HG02623 (cell line): ENCODE measurements at regions not wholly inside any gene's neighbourhood (a gene's known extent, or its start where the extent isn't known, plus 50 kb on each side); places are given as distances from the start of the nearest gene placed in this dataset.
"Not testable (repeated sequence)": the region's sequence is repeated elsewhere in the genome, so short reads cannot be mapped to it uniquely, and the experiment has no call there.

Experiments
- ATAC-seq: cut with Tn5 transposase; IDR thresholded peaks from one replicate; pipeline ENCODE4 v1.9.1; 2021; ENCODE audit warnings: moderate library complexity; ENCODE audit not compliant: unreplicated experiment

DNA sequence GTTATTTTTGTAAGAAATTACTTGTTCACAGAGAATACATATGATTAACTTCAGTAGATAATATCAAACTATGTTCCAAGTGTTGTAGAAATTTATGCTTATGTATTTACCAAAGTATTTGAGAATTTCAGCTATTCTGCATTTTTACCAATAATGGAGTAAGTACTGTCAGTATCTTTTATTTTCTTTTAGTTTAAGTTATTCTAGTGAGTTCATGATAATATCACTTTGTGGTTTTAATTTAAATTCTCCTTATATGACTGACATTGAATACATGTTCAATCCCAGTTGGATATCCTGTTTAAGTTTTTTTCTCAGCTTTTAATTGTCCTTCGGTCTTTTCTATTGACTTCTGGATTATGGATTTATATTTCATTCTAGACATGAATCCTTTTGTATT, 1024.6 kb downstream of the EFNA5 start:
- no peak for ATAC-seq

- ATAC-seq = no peak
Observed at GRCh38 chr5:106640511-106640910, 1030.2 kb downstream of the EFNA5 start.

DNA sequence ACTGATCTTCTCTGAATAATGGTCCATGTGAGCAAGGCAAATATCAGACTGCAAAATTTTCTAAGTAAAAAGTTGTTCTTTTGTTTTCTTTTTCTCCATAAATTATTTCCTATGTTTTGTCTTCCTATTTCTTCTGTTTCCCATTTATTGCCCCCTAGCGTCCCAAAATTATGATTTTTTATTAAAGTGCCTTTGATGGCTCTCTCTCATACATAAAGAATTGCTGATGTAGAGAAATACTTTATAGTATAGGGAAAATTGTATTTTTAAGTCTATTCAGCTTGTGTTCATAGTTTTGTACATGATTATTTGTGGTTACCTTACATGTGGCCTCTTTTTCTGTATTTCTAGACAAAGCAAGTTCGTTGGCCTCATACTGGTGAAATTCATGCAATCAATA, 1031.2 kb downstream of the EFNA5 start:
- ATAC-seq = no peak

DNA sequence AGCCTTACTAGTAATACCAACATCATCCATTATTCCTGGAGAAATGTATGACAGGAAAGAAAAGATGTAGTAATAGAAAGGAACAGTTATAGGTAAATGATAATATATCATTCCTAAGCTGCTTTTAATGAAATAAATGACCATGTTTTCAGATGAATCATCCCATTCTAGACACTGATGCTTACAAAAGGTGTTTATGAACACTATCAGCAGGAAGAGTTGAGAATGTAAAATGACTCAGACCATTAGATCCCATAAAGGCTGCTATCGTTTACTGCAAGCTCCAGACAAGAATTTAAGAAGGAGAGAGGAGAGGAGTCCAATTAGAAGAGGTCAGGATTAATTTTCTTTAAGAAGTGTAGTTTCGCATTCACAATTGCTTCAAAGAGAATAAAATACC, 1033.5 kb downstream of the EFNA5 start:
- no peak for ATAC-seq

GRCh38 chr5:106634375-106634774, 1036.4 kb downstream of the EFNA5 start:
- no peak for ATAC-seq

DNA sequence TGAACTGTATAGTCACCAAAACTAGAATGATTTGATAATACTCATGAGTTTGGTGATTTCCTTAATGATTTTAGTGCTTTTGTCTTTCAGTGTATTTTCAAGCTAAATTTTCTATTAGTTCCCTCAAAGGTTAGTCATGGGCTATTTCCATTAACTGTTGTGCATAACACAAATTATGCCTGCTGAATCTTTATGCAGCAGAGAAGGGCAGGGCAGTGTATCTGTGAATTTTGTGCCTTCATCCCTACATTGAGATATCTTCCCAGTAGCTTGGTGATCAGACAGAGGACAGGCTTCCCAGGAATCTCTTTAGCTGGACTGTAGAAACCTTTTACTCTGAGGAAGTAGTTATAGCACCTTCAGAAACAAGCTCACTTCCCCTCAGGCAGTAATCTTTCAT, 1036.9 kb downstream of the EFNA5 start:
- ATAC-seq = no peak

GRCh38 chr5:106628456-106628855, 1042.3 kb downstream of the EFNA5 start:
- not testable (repeated sequence) for ATAC-seq

DNA sequence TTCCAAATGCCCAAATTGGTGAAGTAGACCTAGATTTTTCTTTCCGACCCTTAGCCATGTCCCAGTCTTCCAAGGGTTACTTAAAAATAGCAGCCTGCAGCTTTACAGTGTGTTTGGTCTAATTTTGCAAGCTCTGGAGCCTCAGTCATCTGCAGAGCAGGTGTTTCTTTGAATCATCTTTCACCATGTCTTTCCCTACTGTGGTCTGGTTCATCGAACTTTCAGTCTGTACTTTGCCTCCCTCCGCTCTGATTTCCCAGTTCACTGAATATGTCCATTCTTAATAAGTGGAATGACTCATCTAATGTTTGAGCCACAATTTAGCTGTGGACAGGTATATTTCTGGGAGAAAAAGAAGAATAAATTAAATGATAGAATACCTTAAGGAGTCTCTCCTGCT, 1060.7 kb downstream of the EFNA5 start:
- no peak for ATAC-seq

DNA sequence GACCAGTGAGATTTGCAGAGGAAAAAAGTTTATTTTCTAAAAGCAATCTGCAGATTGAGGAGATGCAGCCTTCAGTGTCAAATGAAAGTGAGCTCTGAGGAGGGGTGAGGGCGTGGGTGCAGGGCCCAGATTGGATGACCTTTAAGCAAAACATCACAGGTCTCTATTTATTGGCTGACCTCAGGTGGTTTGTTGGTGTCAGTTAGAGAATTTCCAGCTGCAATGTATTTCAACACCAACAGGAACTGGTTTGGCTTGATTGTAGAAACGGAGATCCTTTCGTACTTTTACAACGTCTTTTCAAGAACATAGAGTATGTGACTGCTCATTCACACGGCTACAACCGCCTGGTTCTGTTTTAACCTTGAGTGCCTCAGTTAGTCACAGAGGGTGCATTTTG, 1069.1 kb downstream of the EFNA5 start:
- peak; percentile 71 for ATAC-seq

DNA sequence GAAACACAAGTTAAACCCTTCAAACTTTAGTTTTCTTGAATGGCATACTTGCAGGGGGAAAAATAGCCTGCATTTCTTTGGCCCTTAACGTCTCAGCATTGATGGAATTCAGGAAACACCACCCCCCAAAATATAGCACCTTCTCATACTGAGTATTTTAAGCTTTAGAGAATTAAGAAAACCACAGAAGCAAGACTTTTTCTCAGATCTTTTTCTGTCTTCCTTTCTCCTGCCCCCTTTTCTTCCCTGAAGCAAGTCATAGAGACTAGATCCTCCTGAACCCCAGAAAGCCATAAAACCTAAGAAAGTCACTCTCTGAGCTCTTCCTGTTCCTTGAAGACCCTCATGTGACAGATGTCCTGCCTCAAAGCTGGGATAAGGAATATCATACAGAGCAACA, 1069.9 kb downstream of the EFNA5 start:
- no peak for ATAC-seq

- no peak for ATAC-seq
Observed at GRCh38 chr5:106595864-106596263, 1074.9 kb downstream of the EFNA5 start.

DNA sequence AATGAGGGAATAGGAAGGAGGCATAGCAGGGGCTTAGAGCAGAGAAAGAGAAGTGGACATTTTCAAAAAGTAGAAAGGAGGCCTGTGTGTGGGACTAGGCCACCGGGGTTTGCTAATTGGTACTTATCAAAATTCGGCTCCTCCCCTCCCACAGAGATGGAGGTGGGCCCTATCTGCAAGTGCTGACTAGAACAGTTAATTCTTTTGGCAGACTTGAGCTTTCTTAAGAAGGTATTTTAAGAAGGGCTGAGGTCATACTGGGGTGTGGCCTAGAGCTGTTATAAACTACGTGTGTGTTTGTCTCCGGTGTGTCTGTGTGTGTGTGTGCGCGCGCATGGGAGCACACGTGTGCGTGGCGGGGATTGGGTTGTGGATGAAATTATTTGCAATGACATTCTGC, 1086.5 kb downstream of the EFNA5 start:
- ATAC-seq = no peak

DNA sequence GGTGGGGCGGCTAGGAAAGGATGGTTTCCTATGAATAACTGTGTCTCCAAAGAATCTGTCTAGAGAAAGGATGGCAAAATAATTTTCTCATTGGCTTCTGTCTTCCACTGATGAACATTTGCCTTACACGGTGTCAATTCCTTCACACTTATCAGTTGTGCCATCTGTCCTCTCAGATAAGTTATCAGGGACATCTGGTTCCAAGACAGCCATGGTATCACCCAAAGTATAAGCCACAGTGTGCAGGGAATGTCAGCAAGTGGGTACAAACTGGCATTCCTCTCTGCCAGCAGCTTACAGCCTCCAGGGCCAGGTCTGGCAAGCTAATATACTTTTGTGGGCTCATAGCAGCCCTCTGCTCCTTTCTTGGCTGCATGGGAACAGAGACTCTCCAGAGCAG, 1092.0 kb downstream of the EFNA5 start:
- no peak for ATAC-seq

DNA sequence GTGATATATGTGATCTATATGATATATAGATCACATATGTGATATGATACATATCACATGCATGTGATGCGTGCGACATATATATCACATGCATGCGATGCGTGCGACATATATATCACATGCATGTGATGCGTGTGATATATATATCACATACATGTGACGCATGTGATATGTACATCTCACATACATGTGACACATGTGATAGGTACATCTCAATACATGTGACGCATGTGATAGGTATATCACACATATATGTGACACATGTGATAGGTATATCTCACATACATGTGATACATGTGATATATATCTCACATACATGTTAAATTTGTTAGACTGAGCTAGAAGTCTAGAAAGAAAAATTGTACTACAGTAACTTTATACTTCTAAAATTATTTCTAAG, 1095.9 kb downstream of the EFNA5 start:
- ATAC-seq = no peak

GRCh38 chr5:106566031-106566430, 1104.7 kb downstream of the EFNA5 start:
- no peak for ATAC-seq

DNA sequence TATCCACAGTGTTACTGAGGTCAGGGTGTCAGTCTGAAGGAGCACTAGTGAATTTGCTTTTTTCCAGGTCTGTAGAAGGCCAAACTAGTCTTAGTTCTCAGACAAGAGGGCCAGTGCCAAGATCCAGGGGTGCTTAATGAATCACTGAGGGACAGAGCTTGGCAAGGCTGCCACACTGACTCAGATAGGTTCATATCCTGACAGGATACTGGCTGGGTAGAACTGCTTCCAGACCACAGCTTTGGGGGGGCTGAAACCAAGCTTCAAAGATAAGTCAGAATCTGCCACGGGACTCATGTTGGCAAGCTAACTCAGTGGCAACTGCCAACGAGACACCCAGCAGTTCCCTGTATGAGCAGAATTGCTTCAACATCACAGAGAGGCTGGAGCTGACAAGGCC, 1125.4 kb downstream of the EFNA5 start:
- ATAC-seq = no peak

GRCh38 chr5:106543330-106543729, 1127.4 kb downstream of the EFNA5 start:
- no peak for ATAC-seq

- ATAC-seq = no peak
Observed at GRCh38 chr5:106530150-106530549, 1140.6 kb downstream of the EFNA5 start.

- ATAC-seq = no peak
Observed at GRCh38 chr5:106525438-106525837, 1145.3 kb downstream of the EFNA5 start.

GRCh38 chr5:106523852-106524251, 1146.9 kb downstream of the EFNA5 start:
- ATAC-seq = no peak

DNA sequence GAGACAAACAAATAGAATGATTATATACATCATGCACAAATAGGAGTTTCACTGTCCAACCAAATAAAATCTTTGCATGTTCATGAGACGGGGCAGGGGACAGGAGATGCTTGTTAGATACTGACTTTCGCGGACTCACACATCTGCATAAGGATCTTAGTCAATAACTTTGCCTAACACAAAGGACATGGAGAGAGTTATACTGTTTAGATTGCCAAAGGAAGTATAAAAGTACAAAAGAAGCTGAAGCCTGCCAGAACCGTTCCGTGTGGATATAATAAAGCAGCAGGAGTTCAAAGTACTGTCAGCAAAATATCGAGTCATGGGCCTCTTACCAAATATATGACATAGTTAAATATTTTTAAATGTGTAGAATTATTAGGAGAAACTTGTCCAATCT, 1148.4 kb downstream of the EFNA5 start:
- no peak for ATAC-seq

GRCh38 chr5:106521701-106522100, 1149.0 kb downstream of the EFNA5 start:
- no peak for ATAC-seq

DNA sequence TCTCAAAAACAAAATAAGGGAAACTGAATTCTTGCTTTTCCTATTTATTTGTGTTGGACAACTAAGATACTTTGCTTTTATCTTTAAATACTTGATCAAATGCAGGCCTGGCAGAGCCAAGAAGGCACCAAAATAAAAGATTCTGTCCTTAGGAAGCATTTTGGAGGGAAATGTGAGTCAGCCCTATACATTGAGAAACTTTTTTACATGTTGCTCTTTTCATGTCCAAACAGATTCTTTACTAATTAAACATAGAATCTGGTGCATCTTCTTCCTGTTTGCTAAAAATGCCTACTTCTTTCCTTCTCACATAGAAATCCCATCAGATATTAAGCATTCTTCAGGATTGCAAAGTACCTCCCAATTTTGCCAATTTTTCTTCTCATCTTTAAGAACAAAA, 1160.4 kb downstream of the EFNA5 start:
- no peak for ATAC-seq

- ATAC-seq = no peak
Observed at GRCh38 chr5:106508894-106509293, 1161.8 kb downstream of the EFNA5 start.
